ENCODE measurements at regions not wholly inside any gene's neighbourhood (a gene's known extent, or its start where the extent isn't known, plus 50 kb on each side); places are given as distances from the start of the nearest gene placed in this dataset.
A peak's percentile ranks its signal among the peaks of the same experiment; 100 is the strongest.
"Not testable (repeated sequence)": the region's sequence is repeated elsewhere in the genome, so short reads cannot be mapped to it uniquely, and the experiment has no call there.

GRCh38 chr12:126038434-126038833 lies 973.2 kb downstream of the AACS start:
- H3K9me3 ChIP-seq = no peaks in the 10 kb centered on the region
- no peaks in the 10 kb centered on the region for H3K27me3 ChIP-seq (ENCODE audit: low read depth)
- H3K36me3 ChIP-seq (replicated peaks) = no peaks in the 10 kb centered on the region
- no peaks in the 10 kb centered on the region for H3K4me1 ChIP-seq
- in situ Hi-C loops (cut with MboI; ENCODE audit: low sequenced_read_pairs) = no loop called here
- no peak for DNase-seq (ENCODE audit: low spot score in 2 of 2)
- H3K4me3 ChIP-seq = no peak overlapping the region

DNA sequence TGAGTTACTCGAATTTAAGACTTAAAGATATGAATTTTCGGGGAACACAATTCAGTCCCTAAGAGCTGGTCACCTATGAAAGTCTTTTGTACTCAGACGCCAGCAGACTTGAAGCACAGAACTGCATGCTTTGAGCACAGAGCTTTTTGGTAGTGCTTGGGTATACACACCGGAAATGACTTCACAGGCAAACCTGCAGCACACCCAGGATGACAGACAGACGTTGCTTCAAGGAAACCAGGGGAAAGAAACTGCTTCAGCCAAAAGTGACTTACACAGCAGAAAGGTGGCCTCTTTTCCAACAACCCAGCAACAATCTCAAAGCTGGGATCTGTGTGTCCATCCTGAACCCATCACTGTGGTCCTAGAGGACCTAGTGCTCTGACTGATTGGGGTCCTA lies 975.1 kb downstream of the AACS start:
- no peak for DNase-seq (ENCODE audit: low spot score in 2 of 2)
- H3K27me3 ChIP-seq (ENCODE audit: low read depth) = no peaks in the 10 kb centered on the region
- in situ Hi-C loops (cut with MboI; ENCODE audit: low sequenced_read_pairs) = no loop called here
- H3K36me3 ChIP-seq (replicated peaks) = no peaks in the 10 kb centered on the region
- no peak overlapping the region for H3K4me3 ChIP-seq
- H3K4me1 ChIP-seq = no peaks in the 10 kb centered on the region
- no peaks in the 10 kb centered on the region for H3K9me3 ChIP-seq

GRCh38 chr12:126042286-126042685 lies 977.1 kb downstream of the AACS start:
- Histone ChIP-seq H3K36me3 (replicated peaks) (no peaks in the 10 kb centered on the region), H3K4me1 (no peaks in the 10 kb centered on the region), H3K27me3 (ENCODE audit: low read depth) (no peaks in the 10 kb centered on the region), H3K9me3 (no peaks in the 10 kb centered on the region), H3K4me3 (no peak overlapping the region)
- no peak for DNase-seq (ENCODE audit: low spot score in 2 of 2)
- in situ Hi-C loops (cut with MboI; ENCODE audit: low sequenced_read_pairs) = no loop called here

DNA sequence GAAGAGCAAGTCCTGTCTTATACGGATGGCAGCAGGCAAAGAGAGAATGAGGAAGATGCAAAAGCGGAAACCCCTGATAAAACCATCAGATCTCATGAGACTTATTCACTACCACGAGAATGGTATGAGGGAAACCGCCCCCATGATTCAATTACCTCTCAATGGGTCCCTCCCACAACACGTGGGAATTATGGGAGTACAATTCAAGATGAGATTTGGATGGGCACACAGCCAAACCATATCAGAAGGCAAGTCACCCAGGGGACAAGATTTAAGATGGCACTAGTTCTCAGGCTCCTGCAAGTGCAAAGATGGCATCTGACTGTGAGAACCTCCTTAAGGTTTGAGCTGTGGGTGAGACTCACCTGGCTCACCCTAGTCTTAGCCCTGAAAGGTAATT lies 984.3 kb downstream of the AACS start:
- H3K4me3 ChIP-seq; H3K4me1 ChIP-seq; DNase-seq (ENCODE audit: low spot score in 2 of 2); H3K36me3 ChIP-seq (replicated peaks); H3K9me3 ChIP-seq; in situ Hi-C loops (cut with MboI; ENCODE audit: low sequenced_read_pairs); H3K27me3 ChIP-seq (ENCODE audit: low read depth): not testable (repeated sequence)

DNA sequence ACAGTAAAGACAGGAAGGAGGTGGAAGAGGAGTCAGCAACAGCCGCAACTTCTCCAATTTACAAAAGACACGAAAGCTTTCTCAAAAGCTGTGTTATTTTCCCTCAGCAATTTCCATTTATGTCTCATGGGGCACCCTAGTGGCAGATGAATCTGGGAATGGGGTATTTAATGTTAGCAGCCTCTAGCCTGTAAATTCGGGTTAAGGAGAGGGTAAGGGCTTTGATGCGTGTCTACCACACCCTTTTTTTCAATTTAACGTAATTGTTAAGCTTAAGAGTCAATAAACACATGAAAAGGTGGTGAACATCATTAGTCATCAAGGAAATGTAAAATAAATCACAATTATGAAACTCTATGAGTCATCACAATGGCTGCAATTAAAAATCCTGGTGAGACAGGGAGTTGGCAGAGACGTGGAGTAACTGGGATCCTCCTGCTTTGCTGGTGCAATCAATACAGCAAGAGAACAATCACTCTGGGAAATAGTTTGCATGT lies 986.4 kb downstream of the AACS start:
- in situ Hi-C loops (cut with MboI; ENCODE audit: low sequenced_read_pairs) = loop anchor here (25.0 kb wide), 1 partner anchor 1336 kb away; no protein-coding TSS in a partner anchor
- H3K27me3 ChIP-seq (ENCODE audit: low read depth) = no peaks in the 10 kb centered on the region
- H3K9me3 ChIP-seq = no peaks in the 10 kb centered on the region
- H3K4me3 ChIP-seq = no peak overlapping the region
- no peaks in the 10 kb centered on the region for H3K4me1 ChIP-seq
- H3K36me3 ChIP-seq (replicated peaks) = no peaks in the 10 kb centered on the region
- DNase-seq (ENCODE audit: low spot score in 2 of 2) = no peak

GRCh38 chr12:126055521-126055920 lies 990.3 kb downstream of the AACS start:
- Histone ChIP-seq H3K4me1 (no peaks in the 10 kb centered on the region), H3K27me3 (ENCODE audit: low read depth) (no peaks in the 10 kb centered on the region), H3K4me3 (no peak overlapping the region), H3K9me3 (no peaks in the 10 kb centered on the region), H3K36me3 (replicated peaks) (no peaks in the 10 kb centered on the region)
- no peak for DNase-seq (ENCODE audit: low spot score in 2 of 2)
- in situ Hi-C loops (cut with MboI; ENCODE audit: low sequenced_read_pairs) = loop anchor here (25.0 kb wide), 1 partner anchor 1332 kb away; no protein-coding TSS in a partner anchor

DNA sequence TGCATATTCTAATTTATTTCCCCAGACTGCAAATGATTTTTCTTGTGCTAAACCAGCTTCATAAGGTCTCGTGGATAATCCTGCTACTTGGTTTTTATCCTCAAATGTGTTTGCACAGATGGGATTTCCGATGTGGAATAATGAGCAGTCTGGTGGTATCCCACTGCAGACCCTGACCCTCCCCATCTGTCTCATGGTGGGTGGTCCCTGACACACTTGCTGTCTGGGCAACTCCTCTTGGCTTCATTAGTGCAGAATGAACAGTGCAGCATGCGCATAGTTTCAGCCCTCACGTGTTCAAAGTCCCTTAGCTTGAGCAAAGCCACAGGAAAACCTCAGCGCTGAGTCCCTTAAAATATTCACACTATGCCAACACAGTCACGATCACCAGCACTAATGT lies 996.5 kb downstream of the AACS start:
- Histone ChIP-seq H3K9me3 (no peaks in the 10 kb centered on the region), H3K4me3 (no peak overlapping the region), H3K4me1 (no peaks in the 10 kb centered on the region), H3K36me3 (replicated peaks) (no peaks in the 10 kb centered on the region), H3K27me3 (ENCODE audit: low read depth) (no peaks in the 10 kb centered on the region)
- in situ Hi-C loops (cut with MboI; ENCODE audit: low sequenced_read_pairs) = loop anchor here (25.0 kb wide), 1 partner anchor 1326 kb away; no protein-coding TSS in a partner anchor
- DNase-seq (ENCODE audit: low spot score in 2 of 2) = no peak

DNA sequence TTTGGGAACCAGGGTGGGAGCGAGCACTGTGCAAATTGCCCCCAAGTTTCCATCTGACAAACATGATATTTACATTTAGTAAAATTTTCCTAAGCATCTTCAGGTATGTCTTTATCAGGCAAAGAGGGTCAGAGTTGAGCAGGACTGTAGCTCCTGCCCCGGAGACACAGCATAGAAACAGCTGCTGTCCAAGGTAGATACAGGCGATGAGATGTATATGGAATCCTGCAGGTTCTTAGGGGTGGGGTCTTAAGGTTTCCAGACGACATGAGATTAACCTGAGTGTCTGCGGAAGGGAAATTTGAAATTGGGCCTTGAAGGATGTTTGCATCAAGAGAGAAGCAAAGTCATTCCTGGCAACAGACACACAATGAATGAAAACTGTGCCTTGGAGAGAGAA lies 998.8 kb downstream of the AACS start:
- Histone ChIP-seq H3K4me1 (no peaks in the 10 kb centered on the region), H3K4me3 (no peak overlapping the region), H3K9me3 (no peaks in the 10 kb centered on the region), H3K27me3 (ENCODE audit: low read depth) (no peaks in the 10 kb centered on the region), H3K36me3 (replicated peaks) (no peaks in the 10 kb centered on the region)
- no peak for DNase-seq (ENCODE audit: low spot score in 2 of 2)
- in situ Hi-C loops (cut with MboI; ENCODE audit: low sequenced_read_pairs) = loop anchor here (25.0 kb wide), 1 partner anchor 1323 kb away; no protein-coding TSS in a partner anchor

- no peak overlapping the region for H3K4me3 ChIP-seq
- no peaks in the 10 kb centered on the region for H3K27me3 ChIP-seq (ENCODE audit: low read depth)
- H3K4me1 ChIP-seq = no peaks in the 10 kb centered on the region
- H3K36me3 ChIP-seq (replicated peaks) = no peaks in the 10 kb centered on the region
- in situ Hi-C loops (cut with MboI; ENCODE audit: low sequenced_read_pairs) = loop anchor here (25.0 kb wide), 1 partner anchor 1320 kb away; no protein-coding TSS in a partner anchor
- DNase-seq (ENCODE audit: low spot score in 2 of 2) = no peak
- H3K9me3 ChIP-seq = no peaks in the 10 kb centered on the region
Observed at GRCh38 chr12:126067626-126068329, 1002.5 kb downstream of the AACS start.

DNA sequence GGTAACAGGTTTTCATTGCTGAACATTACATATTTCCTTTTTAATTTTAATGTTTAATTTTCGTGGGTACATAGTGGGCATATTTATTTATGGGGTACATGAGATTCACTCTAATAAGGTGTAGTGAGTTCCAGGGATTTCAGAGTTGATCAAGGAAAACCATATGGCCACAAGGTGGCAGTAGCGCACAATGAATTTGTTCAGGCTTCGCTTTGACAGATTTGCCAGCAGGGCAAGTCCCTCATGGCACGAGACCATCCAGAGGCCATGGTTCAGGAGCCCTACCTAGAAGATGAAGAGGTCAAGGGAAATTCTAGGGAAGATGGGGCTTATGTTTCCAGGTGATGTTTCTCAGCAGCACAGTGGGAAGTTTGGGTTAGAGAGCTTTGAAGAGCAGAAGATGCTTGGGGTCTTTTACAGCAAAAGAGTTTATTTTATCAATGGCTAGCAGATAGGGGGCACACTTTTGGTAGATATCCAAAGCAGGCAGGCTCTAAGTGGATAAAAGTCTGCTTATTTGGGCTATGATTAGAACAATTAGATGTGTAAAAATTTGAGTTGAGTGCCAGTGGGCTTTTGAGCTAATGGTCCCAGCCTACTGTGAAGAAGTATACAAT lies 1004.4 kb downstream of the AACS start:
- Histone ChIP-seq H3K4me3 (no peak overlapping the region), H3K27me3 (ENCODE audit: low read depth) (no peaks in the 10 kb centered on the region), H3K9me3 (no peaks in the 10 kb centered on the region), H3K36me3 (replicated peaks) (no peaks in the 10 kb centered on the region), H3K4me1 (no peaks in the 10 kb centered on the region)
- in situ Hi-C loops (cut with MboI; ENCODE audit: low sequenced_read_pairs) = loop anchor here (25.0 kb wide), 1 partner anchor 1318 kb away; no protein-coding TSS in a partner anchor
- DNase-seq (ENCODE audit: low spot score in 2 of 2) = peak; percentile 20 to 72

- no peaks in the 10 kb centered on the region for H3K4me1 ChIP-seq
- DNase-seq (ENCODE audit: low spot score in 2 of 2) = no peak
- no peak overlapping the region for H3K4me3 ChIP-seq
- no peaks in the 10 kb centered on the region for H3K9me3 ChIP-seq
- H3K27me3 ChIP-seq (ENCODE audit: low read depth) = no peaks in the 10 kb centered on the region
- H3K36me3 ChIP-seq (replicated peaks) = no peaks in the 10 kb centered on the region
- in situ Hi-C loops (cut with MboI; ENCODE audit: low sequenced_read_pairs) = no loop called here
Observed at GRCh38 chr12:126076515-126076914, 1011.3 kb downstream of the AACS start.

DNA sequence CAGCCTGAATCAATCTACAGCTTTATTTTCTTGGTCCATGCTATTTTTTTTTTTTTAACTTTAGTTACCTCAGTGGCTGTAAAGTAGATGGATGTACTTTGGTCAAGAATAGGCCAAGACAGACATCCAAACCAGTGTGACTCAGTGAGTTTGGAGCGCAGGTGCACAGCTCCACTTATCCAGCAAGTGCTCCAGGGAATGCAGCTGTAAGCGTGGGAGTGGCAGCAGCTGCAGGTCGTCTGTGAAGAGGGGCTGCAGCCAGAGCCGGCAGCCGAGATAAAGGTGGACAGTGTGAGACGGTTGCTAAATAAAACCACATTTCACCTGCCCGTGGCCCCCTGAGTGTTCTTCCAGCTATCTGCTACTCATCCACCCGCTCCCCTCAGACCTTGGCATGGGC lies 1018.7 kb downstream of the AACS start:
- Histone ChIP-seq H3K27me3 (ENCODE audit: low read depth) (no peaks in the 10 kb centered on the region), H3K4me1 (no peaks in the 10 kb centered on the region), H3K9me3 (no peaks in the 10 kb centered on the region), H3K36me3 (replicated peaks) (no peaks in the 10 kb centered on the region), H3K4me3 (no peak overlapping the region)
- in situ Hi-C loops (cut with MboI; ENCODE audit: low sequenced_read_pairs) = no loop called here
- no peak for DNase-seq (ENCODE audit: low spot score in 2 of 2)

- DNase-seq (ENCODE audit: low spot score in 2 of 2) = no peak
- H3K36me3 ChIP-seq (replicated peaks) = no peaks in the 10 kb centered on the region
- in situ Hi-C loops (cut with MboI; ENCODE audit: low sequenced_read_pairs) = no loop called here
Observed at GRCh38 chr12:126084480-126084879, 1019.2 kb downstream of the AACS start.

GRCh38 chr12:126086242-126086641 lies 1021.0 kb downstream of the AACS start:
- no peaks in the 10 kb centered on the region for H3K27me3 ChIP-seq (ENCODE audit: low read depth)
- no peak overlapping the region for H3K4me3 ChIP-seq
- in situ Hi-C loops (cut with MboI; ENCODE audit: low sequenced_read_pairs) = no loop called here
- no peaks in the 10 kb centered on the region for H3K36me3 ChIP-seq (replicated peaks)
- no peak for DNase-seq (ENCODE audit: low spot score in 2 of 2)
- H3K4me1 ChIP-seq = no peaks in the 10 kb centered on the region
- H3K9me3 ChIP-seq = no peaks in the 10 kb centered on the region; the same call in 1 of the 2 replicates

More at GRCh38 chr12:126084480-126084879, 1019.2 kb downstream of the AACS start:
- no peaks in the 10 kb centered on the region for H3K4me1 ChIP-seq
- no peaks in the 10 kb centered on the region for H3K27me3 ChIP-seq (ENCODE audit: low read depth)
- H3K9me3 ChIP-seq = no peaks in the 10 kb centered on the region
- no peak overlapping the region for H3K4me3 ChIP-seq

All from HAP-1 (cell line).